ENCODE measurements at regions not wholly inside any gene's neighbourhood (a gene's known extent, or its start where the extent isn't known, plus 50 kb on each side); places are given as distances from the start of the nearest gene placed in this dataset.

DNA sequence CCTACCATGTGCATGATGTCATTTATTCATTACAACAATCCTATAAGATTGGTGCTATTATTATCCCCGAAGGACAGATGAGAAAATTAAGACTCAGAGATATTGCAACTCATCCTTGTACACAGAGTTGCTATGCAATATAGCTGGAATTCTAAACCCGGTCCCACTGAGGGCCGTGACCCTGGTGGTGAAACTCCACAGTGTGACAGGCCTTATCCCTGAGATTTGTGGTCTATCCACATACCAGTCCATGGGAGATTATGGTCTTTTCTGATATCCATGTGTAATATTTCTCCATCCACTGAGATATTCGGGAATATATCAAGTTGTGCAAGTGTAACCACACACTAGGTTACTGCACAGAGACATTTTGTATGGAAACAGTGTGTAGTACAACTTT, 305.2 kb downstream of the TXNL1 start:
- TF ChIP-seq, protein P1, sequence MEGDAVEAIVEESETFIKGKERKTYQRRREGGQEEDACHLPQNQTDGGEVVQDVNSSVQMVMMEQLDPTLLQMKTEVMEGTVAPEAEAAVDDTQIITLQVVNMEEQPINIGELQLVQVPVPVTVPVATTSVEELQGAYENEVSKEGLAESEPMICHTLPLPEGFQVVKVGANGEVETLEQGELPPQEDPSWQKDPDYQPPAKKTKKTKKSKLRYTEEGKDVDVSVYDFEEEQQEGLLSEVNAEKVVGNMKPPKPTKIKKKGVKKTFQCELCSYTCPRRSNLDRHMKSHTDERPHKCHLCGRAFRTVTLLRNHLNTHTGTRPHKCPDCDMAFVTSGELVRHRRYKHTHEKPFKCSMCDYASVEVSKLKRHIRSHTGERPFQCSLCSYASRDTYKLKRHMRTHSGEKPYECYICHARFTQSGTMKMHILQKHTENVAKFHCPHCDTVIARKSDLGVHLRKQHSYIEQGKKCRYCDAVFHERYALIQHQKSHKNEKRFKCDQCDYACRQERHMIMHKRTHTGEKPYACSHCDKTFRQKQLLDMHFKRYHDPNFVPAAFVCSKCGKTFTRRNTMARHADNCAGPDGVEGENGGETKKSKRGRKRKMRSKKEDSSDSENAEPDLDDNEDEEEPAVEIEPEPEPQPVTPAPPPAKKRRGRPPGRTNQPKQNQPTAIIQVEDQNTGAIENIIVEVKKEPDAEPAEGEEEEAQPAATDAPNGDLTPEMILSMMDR (IDR thresholded peaks at IDR 0.05) = no peak
- no peak for TF ChIP-seq EZH2 (IDR thresholded peaks at IDR 0.05)
